NCI-H226 (cell line): ENCODE measurements at regions not wholly inside any gene's neighbourhood (a gene's known extent, or its start where the extent isn't known, plus 50 kb on each side); places are given as distances from the start of the nearest gene placed in this dataset.

Experiments
- DNase-seq: peaks from one replicate; pipeline ENCODE4 v3.0.0-alpha.2; 2015

- DNase-seq: no peak
Observed at GRCh38 chr1:163406772-163407171, 85.0 kb downstream of the NUF2 start.

- DNase-seq: no peak
Observed at GRCh38 chr1:163408262-163408661, 86.5 kb downstream of the NUF2 start.

GRCh38 chr1:163410073-163410999, 88.6 kb downstream of the NUF2 start:
- DNase-seq: peak; percentile 10

GRCh38 chr1:163412221-163412620, 90.5 kb downstream of the NUF2 start:
- DNase-seq: no peak

- DNase-seq: no peak
Observed at GRCh38 chr1:163414778-163415177, 93.0 kb downstream of the NUF2 start.

- DNase-seq: no peak
Observed at GRCh38 chr1:163421701-163422100, 99.9 kb downstream of the NUF2 start.

- no peak for DNase-seq
Observed at GRCh38 chr1:163422738-163423404, 101.1 kb downstream of the NUF2 start.

- DNase-seq: no peak
Observed at GRCh38 chr1:163426505-163427251, 104.9 kb downstream of the NUF2 start.

- no peak for DNase-seq
Observed at GRCh38 chr1:163427279-163427678, 105.5 kb downstream of the NUF2 start.

GRCh38 chr1:163436140-163436812, 114.5 kb downstream of the NUF2 start:
- no peak for DNase-seq

- no peak for DNase-seq
Observed at GRCh38 chr1:163439471-163439870, 117.7 kb downstream of the NUF2 start.

GRCh38 chr1:163440090-163440489, 118.3 kb downstream of the NUF2 start:
- no peak for DNase-seq

- no peak for DNase-seq
Observed at GRCh38 chr1:163442231-163442879, 120.6 kb downstream of the NUF2 start.

GRCh38 chr1:163442895-163443294, 121.1 kb downstream of the NUF2 start:
- DNase-seq: no peak

- DNase-seq: no peak
Observed at GRCh38 chr1:163443863-163444262, 122.1 kb downstream of the NUF2 start.

GRCh38 chr1:163444665-163445064, 122.9 kb downstream of the NUF2 start:
- DNase-seq: no peak

GRCh38 chr1:163450986-163451385, 129.2 kb downstream of the NUF2 start:
- no peak for DNase-seq

- no peak for DNase-seq
Observed at GRCh38 chr1:163459539-163459938, 137.8 kb downstream of the NUF2 start.

GRCh38 chr1:163467289-163467688, 145.5 kb downstream of the NUF2 start:
- DNase-seq: no peak

GRCh38 chr1:163471779-163472650, 150.3 kb downstream of the NUF2 start:
- no peak for DNase-seq

- DNase-seq: no peak
Observed at GRCh38 chr1:163472651-163473248, 151.0 kb downstream of the NUF2 start.
